ENCODE measurements at regions not wholly inside any gene's neighbourhood (a gene's known extent, or its start where the extent isn't known, plus 50 kb on each side); places are given as distances from the start of the nearest gene placed in this dataset.

- Histone ChIP-seq H3T11ph (ENCODE audit: low read length) (no peak overlapping the region), H3K27ac (ENCODE audit: insufficient read length, low read depth, low read length) (no peak overlapping the region), H3K4ac (ENCODE audit: low read depth, low read length) (no peak overlapping the region), H2AFZ (ENCODE audit: low read length) (no peak overlapping the region), H3K4me1 (ENCODE audit: insufficient read depth, low read length) (no peaks in the 10 kb centered on the region), H2BK15ac (ENCODE audit: low read depth, low read length) (no peak overlapping the region), H3K9me3 (ENCODE audit: control insufficient read depth, low read depth, low read length) (no peaks in the 10 kb centered on the region), H3K18ac (ENCODE audit: insufficient read length, low read depth, low read length) (no peak overlapping the region), H4K91ac (ENCODE audit: insufficient read length, low read depth, low read length) (no peak overlapping the region), H4K5ac (ENCODE audit: insufficient read length, low read depth, low read length) (no peak overlapping the region), H3K4me2 (ENCODE audit: insufficient read depth, insufficient read length, low read length) (no peak overlapping the region), H3K56ac (ENCODE audit: insufficient read length, low read depth, low read length) (no peak overlapping the region), H3K79me1 (ENCODE audit: insufficient read depth, low read depth, low read length, poor library complexity, severe bottlenecking) (no peaks in the 10 kb centered on the region), H2AK5ac (ENCODE audit: insufficient read length, low read length) (no peak overlapping the region), H4K20me1 (ENCODE audit: control insufficient read depth, insufficient read depth, insufficient read length) (no peaks in the 10 kb centered on the region), H4K8ac (replicated peaks; ENCODE audit: insufficient read length, low read depth, low read length) (no peak overlapping the region), H3K27me3 (ENCODE audit: insufficient read depth, low read length) (no peaks in the 10 kb centered on the region), H3K23me2 (ENCODE audit: insufficient read length, low read depth, low read length, poor library complexity, severe bottlenecking) (no peaks in the 10 kb centered on the region), H3K9ac (ENCODE audit: extremely low read depth, insufficient read length, low read length) (no peak overlapping the region), H2BK20ac (ENCODE audit: low read depth, low read length, poor library complexity, severe bottlenecking) (no peak overlapping the region), H3K79me2 (ENCODE audit: insufficient read depth, low read length) (no peaks in the 10 kb centered on the region), H2BK5ac (ENCODE audit: insufficient read length, low read length) (no peak overlapping the region), H2BK120ac (ENCODE audit: low read depth, low read length, poor library complexity, severe bottlenecking) (no peak overlapping the region), H2BK12ac (ENCODE audit: insufficient read length, low read depth, low read length) (no peak overlapping the region), H3K14ac (ENCODE audit: insufficient read depth, low read length) (no peak overlapping the region), H3K23ac (ENCODE audit: insufficient read length, low read depth, low read length) (no peak overlapping the region)
- H3K4me1 Mint-ChIP-seq: peaks cover 7 to 10% of the 10 kb centered on the region in 2 experiments
- TF ChIP-seq CTCF (conservative IDR thresholded peaks at IDR 0.05): no peak
- H3K36me3 Mint-ChIP-seq (ENCODE audit: insufficient read depth in 1 of 3, low read depth in 3 of 3): peaks cover 0 to 10% (median 3%) of the 10 kb centered on the region in 3 experiments; a peak in 3 of 7 replicates
- H3K27me3 Mint-ChIP-seq (ENCODE audit: low read depth): no peaks in the 10 kb centered on the region
- peaks cover 9% of the 10 kb centered on the region in 2 experiments; a peak in 2 of 5 replicates for H3K9me3 Mint-ChIP-seq
- H3K27ac Mint-ChIP-seq: 0 out of 7 replicates have a peak overlapping the region, but pooled peaks of 1 of the 3 experiments have one; percentile 9
- no CpG with 5 or more reads among the region's 1 CpG for WGBS (ENCODE audit: extremely low coverage, insufficient read length, low lambda C conversion rate)
- H3K4me3 Mint-ChIP-seq: no peak overlapping the region
- DNase-seq: no peak
These were observed 91.3 kb downstream of the SUCNR1 start for GRCh38 chr3:151964743-151965142.

Measured in H9 (cell line).